SW 1271 (cell line): ENCODE measurements at regions not wholly inside any gene's neighbourhood (a gene's known extent, or its start where the extent isn't known, plus 50 kb on each side); places are given as distances from the start of the nearest gene placed in this dataset.

Experiments used
- DNase-seq, 2 experiments: peaks; one replicate each; lab custom pipeline; 2025; lab: John Stamatoyannopoulos, UW

DNA sequence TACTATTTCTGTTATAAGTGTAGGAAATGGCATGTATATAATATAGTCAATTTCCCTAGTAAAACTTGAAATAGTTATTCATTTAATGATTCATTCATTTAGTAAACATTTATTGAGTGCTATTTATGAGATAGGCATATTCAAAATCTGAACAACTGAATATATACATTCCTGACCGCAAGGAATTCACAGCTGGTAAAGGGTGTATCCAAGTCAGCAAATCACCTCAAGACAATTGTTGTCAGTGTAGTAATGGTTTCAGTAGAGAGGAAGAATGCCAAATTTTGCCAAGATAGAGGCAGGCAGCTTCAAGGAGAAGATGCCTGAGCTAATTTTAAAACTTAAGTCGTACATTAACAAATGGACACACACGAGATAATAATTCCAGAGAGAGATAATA lies 89.8 kb upstream of the CHST9 start:
- DNase-seq = no peak

DNA sequence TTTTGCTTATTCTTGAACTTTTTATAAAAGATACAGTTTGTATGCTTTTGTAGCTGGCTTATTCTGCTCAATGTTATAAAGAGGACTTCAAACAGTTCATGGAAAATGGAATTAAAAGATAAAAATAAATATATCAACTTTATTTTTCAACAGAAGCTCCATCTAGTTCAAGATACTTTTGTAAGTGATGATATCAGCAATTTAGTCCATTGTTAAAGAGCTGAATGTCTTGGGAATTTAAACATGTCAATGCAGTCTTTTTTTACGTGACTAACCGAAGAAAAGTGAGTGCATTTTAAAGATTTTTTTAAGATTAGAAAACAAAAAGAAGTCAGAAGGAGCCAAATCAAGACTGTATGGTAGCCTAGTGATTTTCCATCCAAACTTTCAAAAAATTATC lies 85.4 kb upstream of the CHST9 start:
- DNase-seq = no peak

DNA sequence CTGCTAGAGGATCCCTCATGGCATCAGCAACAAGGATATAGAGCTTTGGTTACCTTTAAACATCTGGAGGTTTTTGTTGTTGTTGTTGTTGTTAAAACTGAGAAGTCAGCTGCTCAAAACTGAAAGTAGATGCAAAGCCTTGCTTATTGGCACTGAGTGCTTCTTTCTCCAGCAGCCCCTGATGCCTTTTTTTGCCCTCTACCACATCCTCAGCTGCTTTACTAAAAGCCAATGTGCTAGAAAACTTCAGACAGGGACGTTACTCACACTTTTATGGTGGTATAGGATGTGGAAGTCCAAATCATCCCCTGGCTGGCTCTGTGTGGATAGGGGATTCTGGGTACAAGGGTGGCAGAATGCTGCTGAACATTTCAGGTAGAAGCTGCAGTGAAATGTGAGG lies 78.3 kb upstream of the CHST9 start:
- DNase-seq = no peak

DNA sequence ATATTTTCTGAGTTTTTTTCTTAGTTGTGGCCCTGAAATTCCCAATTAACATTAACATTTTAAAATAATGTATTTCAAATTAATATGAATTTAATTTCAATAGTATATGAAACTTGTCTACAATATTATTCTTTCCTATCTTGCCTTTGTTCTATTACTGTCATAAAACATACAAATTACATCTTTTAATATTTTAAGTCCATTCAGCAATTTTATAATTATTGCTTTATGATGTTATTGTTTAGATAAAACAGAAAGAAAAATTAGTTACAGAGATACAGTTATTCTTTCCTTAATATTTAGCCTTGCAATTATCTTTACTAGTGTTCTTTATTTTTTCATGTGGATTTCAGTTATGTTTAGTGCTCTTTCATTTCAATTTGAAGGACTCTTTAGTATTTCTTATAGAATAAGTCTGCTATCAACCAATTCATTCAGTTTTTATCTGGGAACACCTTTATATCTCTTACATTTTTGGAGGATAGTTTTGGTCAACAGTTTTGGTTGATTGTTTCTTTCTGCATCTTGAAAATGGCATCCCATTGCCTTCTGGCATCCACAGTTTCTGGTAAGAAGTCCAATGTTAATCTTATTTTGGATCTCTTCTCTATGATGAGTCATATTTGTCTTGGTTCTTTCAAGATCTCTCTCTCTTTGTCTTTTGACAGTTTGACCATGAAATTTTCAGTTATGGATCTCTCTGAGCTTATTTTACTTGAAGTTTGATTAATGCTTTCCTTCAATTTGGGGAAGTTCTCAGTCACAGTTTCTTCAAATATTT lies 76.9 kb upstream of the CHST9 start:
- DNase-seq = no peak

DNA sequence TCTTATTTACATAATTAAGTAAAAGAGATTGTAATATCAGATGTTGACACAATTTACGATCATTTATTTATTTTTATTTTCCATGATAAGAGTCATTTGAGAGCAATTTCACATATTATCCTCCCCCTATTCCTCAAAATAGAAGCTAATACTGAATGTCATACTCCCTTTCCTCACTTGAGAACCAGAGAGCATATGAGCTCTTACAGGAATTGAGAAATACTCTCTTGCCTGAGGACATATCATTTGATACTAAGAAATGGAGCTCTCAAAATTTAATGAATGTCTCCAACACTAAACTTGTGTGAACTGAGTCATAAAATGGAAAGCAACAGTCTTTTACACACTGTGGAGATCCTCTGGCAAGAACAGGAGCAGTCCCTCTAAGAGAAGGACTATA lies 68.5 kb upstream of the CHST9 start:
- no peak for DNase-seq

DNA sequence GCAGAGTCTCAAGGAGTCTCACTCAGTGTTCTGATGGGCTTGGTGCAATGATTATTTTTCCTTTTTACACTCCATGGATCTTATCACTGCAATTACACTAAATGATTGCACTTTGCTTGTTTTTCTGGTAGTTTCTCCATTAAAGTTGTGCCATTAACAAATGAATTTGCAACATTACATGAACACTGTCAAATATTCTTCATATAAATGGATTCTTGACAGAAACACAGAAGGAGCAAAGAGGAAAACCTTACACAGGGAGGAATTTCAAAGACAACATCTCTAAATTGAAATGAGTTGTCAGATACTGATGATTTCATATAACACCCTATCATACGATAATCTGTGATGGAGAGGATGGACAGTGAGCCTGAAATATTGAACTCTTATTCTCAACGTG lies 65.4 kb upstream of the CHST9 start:
- DNase-seq = no peak

DNA sequence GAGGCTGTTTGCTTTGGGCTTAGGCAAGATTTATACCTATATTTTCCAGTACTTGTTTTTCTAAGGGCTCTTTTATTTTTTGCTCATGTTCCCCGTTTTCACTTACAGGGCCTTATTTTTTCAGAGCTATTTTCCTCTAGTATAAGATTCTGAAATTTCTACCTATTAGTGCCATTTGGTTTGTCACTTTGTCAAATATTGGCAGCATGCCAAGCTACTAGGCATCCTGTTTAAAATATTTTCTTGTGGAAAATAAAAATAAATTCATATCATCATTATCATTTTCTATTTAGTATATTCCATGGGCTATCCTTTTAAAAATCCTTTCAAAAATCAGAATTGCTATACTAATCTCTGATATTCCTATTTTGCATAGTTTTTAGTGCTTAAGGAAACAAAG lies 64.8 kb upstream of the CHST9 start:
- no peak for DNase-seq

DNA sequence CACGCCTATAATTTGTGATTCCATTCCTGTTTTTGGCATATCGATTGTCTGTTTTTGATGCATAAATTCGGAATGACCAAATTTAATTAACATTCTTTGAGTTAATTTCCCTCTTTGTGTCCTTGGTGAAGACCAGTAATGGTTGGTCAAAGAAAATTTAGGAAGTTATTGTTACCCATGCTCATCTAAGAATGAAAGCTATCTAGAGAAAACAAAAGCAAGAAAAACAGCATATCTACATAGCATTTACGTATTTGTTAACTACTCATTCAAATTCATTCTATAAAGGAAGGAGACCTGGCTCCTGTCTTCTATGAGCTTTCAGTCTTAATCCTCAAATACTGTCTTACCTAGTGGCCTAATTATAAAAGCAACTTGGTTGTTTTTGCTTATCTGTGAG lies 59.2 kb upstream of the CHST9 start:
- no peak for DNase-seq

DNA sequence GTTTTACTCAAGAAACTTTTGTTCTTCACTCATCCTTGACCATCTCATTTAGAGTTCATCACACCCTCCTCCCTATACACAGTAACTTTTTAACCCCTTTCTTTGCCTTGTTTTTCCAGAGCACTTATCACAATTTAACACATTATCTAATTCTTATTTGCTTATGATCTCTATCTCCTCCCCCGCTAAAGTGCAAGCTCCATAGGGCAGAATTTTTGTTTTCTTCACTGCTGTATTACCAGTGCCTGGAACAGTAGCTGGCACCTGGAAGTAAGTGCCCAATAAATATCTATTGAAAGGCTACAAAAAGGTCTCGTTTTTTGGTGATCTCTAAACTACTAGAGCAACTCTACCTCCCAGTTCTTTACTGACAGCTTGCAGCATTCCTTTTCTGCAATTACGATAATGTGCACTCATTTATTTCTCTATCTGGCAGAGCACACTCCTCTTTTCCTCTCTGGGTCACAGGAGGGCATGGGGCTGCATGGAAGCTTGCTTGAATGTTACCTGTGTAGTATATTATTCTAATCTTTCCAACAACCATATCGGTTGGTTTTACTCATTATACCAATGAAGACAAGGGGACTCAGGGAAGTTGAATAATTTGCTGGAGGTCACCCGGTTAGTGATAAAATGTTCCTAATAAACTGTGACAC lies 57.4 kb upstream of the CHST9 start:
- DNase-seq = no peak

DNA sequence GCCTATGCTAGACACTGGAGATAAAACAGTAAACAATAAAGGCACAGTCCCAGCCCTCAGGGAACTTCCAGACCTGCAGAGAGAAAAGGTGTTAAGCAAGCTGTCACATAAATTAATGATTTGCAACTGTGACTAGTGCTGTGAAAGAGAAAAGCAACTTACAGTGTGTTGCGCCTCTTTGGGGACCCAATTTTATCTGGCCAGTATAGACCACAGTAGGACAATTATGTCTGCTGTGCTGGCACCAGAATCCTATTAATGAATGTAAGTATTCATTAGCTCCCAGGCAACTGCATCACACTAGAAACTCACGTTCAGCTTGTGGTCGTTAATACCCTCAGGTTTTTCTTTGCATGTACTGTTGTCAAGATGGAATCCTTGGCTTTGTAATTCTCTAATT lies 55.3 kb upstream of the CHST9 start:
- DNase-seq = no peak

DNA sequence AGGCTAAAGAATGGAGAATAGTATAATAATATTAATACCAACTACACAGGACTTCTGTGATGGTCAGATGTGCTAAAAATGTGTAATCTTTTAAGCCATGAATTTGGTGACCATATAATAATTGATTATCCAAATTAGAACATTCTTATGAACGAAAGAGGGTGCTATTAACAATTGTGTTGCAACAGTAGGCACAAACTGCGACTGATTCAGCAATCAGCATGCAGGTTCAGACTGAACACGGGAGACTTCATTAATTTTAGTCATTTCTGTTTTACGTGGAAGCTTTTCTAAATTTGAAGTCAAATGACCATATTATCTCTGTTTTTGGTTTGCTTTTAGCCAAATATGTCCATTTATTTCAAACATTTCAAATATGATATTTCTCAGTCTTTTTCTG lies 54.6 kb upstream of the CHST9 start:
- DNase-seq = no peak

DNA sequence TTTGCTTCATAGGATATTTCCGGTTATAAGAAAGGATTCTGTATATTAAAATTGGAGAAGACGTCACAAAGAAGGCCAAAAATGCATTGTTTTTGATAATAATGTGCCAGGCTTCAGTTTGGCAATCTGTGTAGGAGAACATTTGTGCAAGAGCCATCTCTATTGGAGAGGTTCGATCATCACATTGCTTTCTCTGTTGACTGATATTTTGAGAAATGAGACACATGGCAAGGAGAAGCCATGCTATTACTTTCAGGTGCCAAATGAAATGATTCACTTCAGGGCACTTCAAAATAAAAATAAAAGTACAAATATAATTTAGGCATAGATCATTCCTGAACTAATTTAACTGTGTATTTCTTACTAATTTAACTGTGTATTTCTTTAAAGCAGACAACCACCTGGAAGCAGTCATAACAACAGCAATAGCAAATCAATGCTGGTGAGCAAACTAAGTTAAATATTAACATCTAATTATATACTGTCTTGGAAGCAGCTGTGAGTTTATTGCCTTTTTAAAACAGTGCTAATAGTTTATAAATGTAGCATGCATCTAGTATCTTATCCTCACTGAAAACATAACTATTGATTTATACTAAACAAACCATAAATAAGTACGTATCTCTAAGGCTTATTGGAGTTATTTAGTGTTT lies 50.2 kb upstream of the CHST9 start:
- DNase-seq = no peak
